Spleen (tissue), 11 donors: ENCODE measurements at regions not wholly inside any gene's neighbourhood (a gene's known extent, or its start where the extent isn't known, plus 50 kb on each side); places are given as distances from the start of the nearest gene placed in this dataset.

Source experiments
- DNase-seq: peaks from one replicate; pipeline ENCODE4 v3.0.0-alpha.2; 2020
- H3K27ac ChIP-seq, 8 donors: fragments of 200-600 bp; sonication (generic) in 7 of 8; 1 replicate in 4 of 8; 2 replicates in 4 of 8; pipeline versions ENCODE4 v1.5.0 to v1.8.0; 2016 to 2021; ENCODE audit warnings: inconsistent platforms in 4 of 8, mild to moderate bottlenecking in 4 of 8, moderate library complexity in 1 of 8
- H3K27me3 ChIP-seq, 7 donors: fragments of 200-600 bp; sonication (generic) in 6 of 7; replicated peaks in 1 of 7; 1 replicate in 4 of 7; 2 replicates in 3 of 7; pipeline versions ENCODE4 v1.5.0 to v1.8.0; 2016 to 2021; ENCODE audit warnings: inconsistent platforms in 3 of 7, mild to moderate bottlenecking in 1 of 7
- H3K36me3 ChIP-seq, 6 donors: fragments of 200-600 bp; sonication (generic) in 5 of 6; 1 replicate in 4 of 6; 2 replicates in 2 of 6; pipeline versions ENCODE4 v1.5.0 to v1.8.0; 2016 to 2021; ENCODE audit warnings: inconsistent platforms in 2 of 6
- H3K4me1 ChIP-seq, 6 donors: fragments of 200-600 bp; sonication (generic) in 5 of 6; 1 replicate in 3 of 6; 2 replicates in 3 of 6; pipeline versions ENCODE4 v1.5.0 to v1.8.0; 2016 to 2021; ENCODE audit warnings: inconsistent platforms in 3 of 6
- H3K4me3 ChIP-seq, 8 donors: fragments of 200-600 bp; sonication (generic) in 7 of 8; 1 replicate in 4 of 8; 2 replicates in 4 of 8; pipeline versions ENCODE4 v1.5.0 to v1.8.0; 2016 to 2021; ENCODE audit warnings: inconsistent platforms in 4 of 8, mild to moderate bottlenecking in 4 of 8, moderate library complexity in 2 of 8
- H3K9me3 ChIP-seq, 8 donors: fragments of 200-600 bp; sonication (generic) in 7 of 8; 1 replicate in 4 of 8; 2 replicates in 4 of 8; pipeline versions ENCODE4 v1.5.0 to v1.8.0; 2016 to 2021; ENCODE audit warnings: inconsistent platforms in 4 of 8
- CTCF ChIP-seq, 11 experiments: fragments of 200-600 bp in 7 of 11; fragments of 450-650 bp in 4 of 11; sonication (generic) in 4 of 11; IDR thresholded peaks in 8 of 11; conservative IDR thresholded peaks in 3 of 11; 1 replicate in 7 of 11; 2 replicates in 4 of 11; pipeline versions ENCODE4 v1.4.0 to v1.8.0; 2016 to 2021; ENCODE audit warnings: antibody characterized with exemption in 11 of 11, inconsistent platforms in 4 of 11, mild to moderate bottlenecking in 1 of 11
- POLR2A ChIP-seq, 3 donors: fragments of 450-650 bp; IDR thresholded peaks; one replicate each; pipeline ENCODE4 v1.5.1; 2017; ENCODE audit warnings: antibody characterized with exemption in 3 of 3, mild to moderate bottlenecking in 1 of 3
- POLR2AphosphoS5 ChIP-seq, 3 donors: sonication (generic); formaldehyde crosslinking; IDR thresholded peaks; one replicate each; pipeline ENCODE4 v1.5.1; 2017; ENCODE audit warnings: antibody characterized with exemption in 3 of 3
- WGBS, 5 donors: extraction: QIAGEN DNeasy Blood & Tissue Kit in 3 of 5; methylation state at CpG; one replicate each; pipeline versions ENCODE4 v1.1.5 to v1.1.7; 2013 to 2018; 5-methylcytosine and 5-hydroxymethylcytosine counted together
- intact Hi-C: fragments of 100-400 bp; cut with DNase I; formaldehyde crosslinking; loops from one replicate; pipeline ENCODE4 v1.15.0; 2023; ENCODE audit warnings: low total_unique reads
- donor health status: healthy with polysubstance abuse.
- donor health status: DM: no; HTN: no; CAD: no; lungs with moderate emphysema.
- donor health status: DM: no; HTN: no; CAD: no.
- donor health status: Bipolar disorder and iron deficiency.
- donor health status: healthy.
- donor health status: DM: no; HTN: no; CAD: no.
- donor health status: DM: yes; HTN: yes; CAD: no.

GRCh38 chr3:13688824-13689223, 139.9 kb downstream of the FBLN2 start:
- 85 to 93% (median 93%) methylated on average over 6 to 7 of the region's 7 CpGs for WGBS, 5 donors
- no peak for DNase-seq
- no peak overlapping the region for H3K27ac ChIP-seq
- H3K4me1 ChIP-seq: peaks cover 0 to 4% (median 0%) of the 10 kb centered on the region in 6 donors
- H3K9me3 ChIP-seq: peaks cover 0 to 6% (median 0%) of the 10 kb centered on the region in 8 donors
- H3K36me3 ChIP-seq: no peaks in the 10 kb centered on the region
- intact Hi-C loops: no loop called here
- H3K27me3 ChIP-seq: peaks cover 0 to 18% (median 0%) of the 10 kb centered on the region in 7 donors
- H3K4me3 ChIP-seq: no peak overlapping the region
- TF ChIP-seq POLR2A (IDR thresholded peaks at IDR 0.05) (no peak), POLR2AphosphoS5 (IDR thresholded peaks at IDR 0.05) (no peak), CTCF (IDR thresholded peaks at IDR 0.05 in 8 of 11, conservative IDR thresholded peaks at IDR 0.05 in 3 of 11) (no peak)

- Histone ChIP-seq H3K4me1 (peaks cover 0 to 4% (median 0%) of the 10 kb centered on the region in 6 donors), H3K36me3 (no peaks in the 10 kb centered on the region), H3K27ac (no peak overlapping the region), H3K27me3 (peaks cover 0 to 18% (median 0%) of the 10 kb centered on the region in 7 donors), H3K4me3 (no peak overlapping the region), H3K9me3 (peaks cover 0 to 6% (median 0%) of the 10 kb centered on the region in 8 donors)
- 82 to 93% (median 91%) methylated on average over 8 of the region's 8 CpGs for WGBS, 5 donors
- no peak for TF ChIP-seq CTCF (IDR thresholded peaks at IDR 0.05 in 8 of 11, conservative IDR thresholded peaks at IDR 0.05 in 3 of 11)
- intact Hi-C loops: no loop called here
- no peak for DNase-seq
Observed at GRCh38 chr3:13688034-13688433, 139.1 kb downstream of the FBLN2 start.
